B cell (primary cell): ENCODE measurements at regions not wholly inside any gene's neighbourhood (a gene's known extent, or its start where the extent isn't known, plus 50 kb on each side); places are given as distances from the start of the nearest gene placed in this dataset.

Source experiments
- EZH2 ChIP-seq: IDR thresholded peaks from 2 replicates; pipeline ENCODE4 v1.6.1; 2012; ENCODE audit warnings: borderline replicate concordance, low read depth, mild to moderate bottlenecking, moderate library complexity, low read length; ENCODE audit not compliant: insufficient read depth, poor library complexity, severe bottlenecking
- TF ChIP-seq, protein P1 (sequence below): fragments of 200-600 bp; IDR thresholded peaks from one replicate; pipeline ENCODE4 v1.8.0; 2022; ENCODE audit warnings: antibody characterized with exemption, mild to moderate bottlenecking

DNA sequence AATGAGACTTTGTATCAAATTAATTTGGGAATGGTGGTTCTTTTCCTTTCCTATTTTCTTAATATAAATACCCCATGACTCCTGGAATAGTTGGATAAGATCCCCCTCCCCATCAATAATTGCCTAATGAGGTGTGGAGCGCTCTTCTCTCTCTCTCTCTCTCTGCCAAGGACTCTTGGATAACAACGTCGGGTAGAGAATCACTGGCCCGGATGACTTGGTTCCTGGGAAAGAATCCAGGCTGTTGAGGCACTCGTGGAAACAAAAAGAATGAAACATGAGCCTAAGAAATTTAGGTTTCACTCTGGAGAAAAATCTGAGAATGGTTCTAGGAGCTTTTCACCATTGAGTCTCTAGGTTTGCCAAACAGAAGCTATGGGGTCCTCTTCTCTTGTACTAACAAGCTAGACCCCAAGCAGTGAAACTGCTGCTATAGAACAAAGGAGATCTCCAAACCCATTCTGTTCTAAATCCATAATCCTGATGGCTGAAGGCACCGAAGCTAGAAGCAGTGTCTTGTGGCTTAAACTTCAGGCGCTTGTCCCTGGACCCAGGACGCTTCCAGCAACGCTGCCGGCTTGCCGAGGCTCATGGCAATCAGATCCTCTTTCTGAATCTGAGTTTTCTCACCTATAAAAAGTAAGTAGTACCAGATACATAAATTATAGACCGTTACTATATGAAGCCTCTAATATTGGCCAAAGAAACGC is 241.6 kb upstream of the BTBD3 start:
- TF ChIP-seq, protein P1, sequence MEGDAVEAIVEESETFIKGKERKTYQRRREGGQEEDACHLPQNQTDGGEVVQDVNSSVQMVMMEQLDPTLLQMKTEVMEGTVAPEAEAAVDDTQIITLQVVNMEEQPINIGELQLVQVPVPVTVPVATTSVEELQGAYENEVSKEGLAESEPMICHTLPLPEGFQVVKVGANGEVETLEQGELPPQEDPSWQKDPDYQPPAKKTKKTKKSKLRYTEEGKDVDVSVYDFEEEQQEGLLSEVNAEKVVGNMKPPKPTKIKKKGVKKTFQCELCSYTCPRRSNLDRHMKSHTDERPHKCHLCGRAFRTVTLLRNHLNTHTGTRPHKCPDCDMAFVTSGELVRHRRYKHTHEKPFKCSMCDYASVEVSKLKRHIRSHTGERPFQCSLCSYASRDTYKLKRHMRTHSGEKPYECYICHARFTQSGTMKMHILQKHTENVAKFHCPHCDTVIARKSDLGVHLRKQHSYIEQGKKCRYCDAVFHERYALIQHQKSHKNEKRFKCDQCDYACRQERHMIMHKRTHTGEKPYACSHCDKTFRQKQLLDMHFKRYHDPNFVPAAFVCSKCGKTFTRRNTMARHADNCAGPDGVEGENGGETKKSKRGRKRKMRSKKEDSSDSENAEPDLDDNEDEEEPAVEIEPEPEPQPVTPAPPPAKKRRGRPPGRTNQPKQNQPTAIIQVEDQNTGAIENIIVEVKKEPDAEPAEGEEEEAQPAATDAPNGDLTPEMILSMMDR: no peak
- no peak for TF ChIP-seq EZH2
